ENCODE measurements at regions not wholly inside any gene's neighbourhood (a gene's known extent, or its start where the extent isn't known, plus 50 kb on each side); places are given as distances from the start of the nearest gene placed in this dataset.

DNA sequence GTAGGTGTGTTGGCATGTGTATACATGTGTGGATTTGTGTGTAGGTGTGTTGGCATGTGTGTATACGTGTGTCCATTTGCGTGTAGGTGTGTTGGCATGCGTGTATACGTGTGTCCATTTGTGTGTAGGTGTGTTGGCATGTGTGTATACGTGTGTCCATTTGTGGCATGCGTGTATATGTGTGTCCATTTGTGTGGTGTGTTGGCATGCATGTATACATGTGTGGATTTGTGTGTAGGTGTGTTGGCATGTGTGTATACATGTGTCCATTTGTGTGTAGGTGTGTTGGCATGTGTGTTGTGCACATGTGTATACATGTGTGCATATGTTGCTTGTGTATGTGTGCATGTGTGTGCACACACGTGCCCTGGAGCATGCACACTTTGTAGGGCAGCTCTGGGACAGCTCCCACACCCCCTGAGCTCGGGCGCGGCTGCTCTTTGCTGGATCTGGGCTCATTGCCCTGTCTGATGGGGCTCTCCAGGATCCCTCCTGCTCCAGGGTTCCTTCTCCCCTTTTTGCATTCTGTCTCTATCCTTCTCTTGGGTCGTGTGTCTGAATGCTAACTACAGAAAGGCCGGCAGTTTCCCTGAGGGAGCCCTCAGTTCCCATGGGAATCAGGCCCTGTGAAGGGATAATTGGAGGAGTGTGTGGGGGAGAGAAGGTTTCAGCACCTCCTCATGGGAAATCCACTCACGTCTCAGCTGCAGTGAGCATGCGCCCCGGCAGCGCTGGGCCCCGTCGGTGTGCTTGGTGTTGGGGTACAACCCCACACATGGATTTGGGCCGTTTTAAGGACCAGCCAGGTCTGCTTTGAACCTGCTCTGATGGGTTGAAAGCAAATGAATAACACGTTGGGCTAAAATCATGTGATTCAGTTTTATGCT, 102.0 kb downstream of the ERMARD start:
- no peak overlapping the region for H3K18ac ChIP-seq (ENCODE audit: extremely low read depth, low read length)
- peak; percentile 57 for FAIRE-seq
- no peak for DNase-seq (ENCODE audit: low read depth in 1 of 2, low spot score in 2 of 2)
- no peak for TF ChIP-seq GTF2F1 (IDR thresholded peaks at IDR 0.05; ENCODE audit: borderline replicate concordance, low read depth, low read length)
- no peak for TF ChIP-seq TAF7 (optimal IDR thresholded peaks at IDR 0.05; ENCODE audit: borderline replicate concordance, low read depth, low read length)
- TF ChIP-seq GABPA (IDR thresholded peaks at IDR 0.05; ENCODE audit: borderline replicate concordance, insufficient read depth, low read length): no peak
- no peak for TF ChIP-seq POLR2A (IDR thresholded peaks at IDR 0.05; ENCODE audit: control extremely low read depth in 1 of 2, low read depth in 2 of 2, low read length in 2 of 2)
- TF ChIP-seq, protein P1, sequence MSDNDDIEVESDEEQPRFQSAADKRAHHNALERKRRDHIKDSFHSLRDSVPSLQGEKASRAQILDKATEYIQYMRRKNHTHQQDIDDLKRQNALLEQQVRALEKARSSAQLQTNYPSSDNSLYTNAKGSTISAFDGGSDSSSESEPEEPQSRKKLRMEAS (IDR thresholded peaks at IDR 0.05): no peak
- no peak for TF ChIP-seq SRF (IDR thresholded peaks at IDR 0.05; ENCODE audit: low read depth, low read length)
- no peak for TF ChIP-seq CHD1 (IDR thresholded peaks at IDR 0.05; ENCODE audit: low read depth, low read length)
- TF ChIP-seq SAP30 (IDR thresholded peaks at IDR 0.05; ENCODE audit: insufficient read depth, insufficient replicate concordance, low read length): no peak
- TF ChIP-seq POLR2AphosphoS5 (IDR thresholded peaks at IDR 0.05; ENCODE audit: low read depth, low read length): no peak
- TF ChIP-seq SP1 (IDR thresholded peaks at IDR 0.05; ENCODE audit: low read depth, low read length): no peak
- TF ChIP-seq RAD21 (IDR thresholded peaks at IDR 0.05 in 1 of 2, conservative IDR thresholded peaks at IDR 0.05 in 1 of 2; ENCODE audit: low read depth in 2 of 2, low read length in 2 of 2): no peak
- no peak for TF ChIP-seq TAF1 (IDR thresholded peaks at IDR 0.05; ENCODE audit: low read depth, low read length)
- TF ChIP-seq CREB1 (IDR thresholded peaks at IDR 0.05): no peak
- TF ChIP-seq ASH2L (IDR thresholded peaks at IDR 0.05; ENCODE audit: low read length): no peak

More for the DNA sequence above, 102.0 kb downstream of the ERMARD start:
- Histone ChIP-seq H3K56ac (replicated peaks; ENCODE audit: insufficient read length, low read depth, low read length) (no peak overlapping the region), H3K9ac (replicated peaks in 1 of 4; ENCODE audit: extremely low read depth in 1 of 4, low read depth in 3 of 4, low read length in 3 of 4) (no peak overlapping the region), H2BK15ac (ENCODE audit: low read length) (no peak overlapping the region), H2BK120ac (replicated peaks; ENCODE audit: low read depth, low read length) (no peak overlapping the region), H3K4ac (replicated peaks; ENCODE audit: insufficient read length, low read depth, low read length) (no peak overlapping the region), H2AK5ac (ENCODE audit: low read depth, low read length) (peak overlapping the region; percentile 53; the same call in 1 of the 2 replicates), H3K79me2 (ENCODE audit: control insufficient read depth in 1 of 2, insufficient read depth in 2 of 2, low read length in 2 of 2) (no peaks in the 10 kb centered on the region), H3K23ac (ENCODE audit: insufficient read length) (no peak overlapping the region), H3K79me1 (ENCODE audit: low read depth, low read length) (no peaks in the 10 kb centered on the region), H2BK12ac (ENCODE audit: low read depth, low read length) (no peak overlapping the region), H3K4me3 (ENCODE audit: extremely low read depth in 1 of 4, insufficient read depth in 2 of 4, low read depth in 3 of 4, low read length in 4 of 4) (no peak overlapping the region), H3K4me1 (replicated peaks in 1 of 4; ENCODE audit: control insufficient read depth in 3 of 4, insufficient read depth in 4 of 4, low read length in 3 of 4) (no peaks in the 10 kb centered on the region; a peak in 1 of 7 replicates), H4K91ac (replicated peaks; ENCODE audit: insufficient read length, low read length) (peak overlapping the region; percentile 7), H3K9me3 (ENCODE audit: insufficient read depth in 2 of 2, low read depth in 1 of 2, low read length in 1 of 2) (peaks cover 17 to 28% of the 10 kb centered on the region in 2 experiments; a peak in 3 of 4 replicates), H2BK20ac (ENCODE audit: low read length) (no peak overlapping the region), H4K5ac (ENCODE audit: insufficient read length, low read depth, low read length) (no peak overlapping the region), H2BK5ac (ENCODE audit: low read depth, low read length) (no peak overlapping the region), H3K14ac (ENCODE audit: insufficient read length) (no peak overlapping the region), H4K8ac (ENCODE audit: extremely low read depth, insufficient read depth, low read length) (no peak overlapping the region), H3K27me3 (replicated peaks in 1 of 4; ENCODE audit: control insufficient read depth in 3 of 4, extremely low read depth in 1 of 4, insufficient read depth in 3 of 4, low read length in 3 of 4) (no peaks in the 10 kb centered on the region), H3K36me3 (ENCODE audit: control insufficient read depth in 2 of 4, insufficient read depth in 4 of 4, low read length in 3 of 4) (no peaks in the 10 kb centered on the region), H3K23me2 (ENCODE audit: low read depth, low read length) (peaks cover 4% of the 10 kb centered on the region), H4K20me1 (replicated peaks in 1 of 2; ENCODE audit: control insufficient read depth in 1 of 2, insufficient read depth in 2 of 2, low read length in 2 of 2) (no peaks in the 10 kb centered on the region), H3K27ac (ENCODE audit: low read depth, low read length) (no peak overlapping the region), H3K4me2 (ENCODE audit: insufficient read depth in 1 of 2, low read depth in 2 of 2, low read length in 2 of 2) (no peak overlapping the region), H2AFZ (ENCODE audit: low read length) (no peak overlapping the region)
- POLR2A ChIA-PET (ENCODE audit: partially characterized antibody): no interaction called here
- 90% methylated on average over 20 of the region's 20 CpGs; no CpG with 5 or more reads in 1 of the 2 experiments for WGBS, 2 experiments (ENCODE audit: extremely low coverage in 1 of 2, insufficient coverage in 1 of 2, insufficient read length in 1 of 2, insufficient replicate concordance in 2 of 2, low coverage in 1 of 2, low lambda C conversion rate in 2 of 2, missing lambda C conversion rate in 1 of 2)
- CTCF ChIA-PET (ENCODE audit: partially characterized antibody): no interaction called here

Measured in H1 (cell line).